GM12878 (cell line): ENCODE measurements at regions not wholly inside any gene's neighbourhood (a gene's known extent, or its start where the extent isn't known, plus 50 kb on each side); places are given as distances from the start of the nearest gene placed in this dataset.

Experiments
- ATAC-seq: fragments of 200-7000 bp; cut with Tn5 transposase; 3 replicates; pipeline ENCODE4 v1.9.1; 2020; ENCODE audit warnings: mild to moderate bottlenecking, moderate library complexity
- BruUV-seq: library from RNA; stranded (reverse); fragments of 400-500 nt; replicated peaks from 2 replicates; lab custom pipeline; 2021; lab: Mats Ljungman, UMichigan
- CTCF ChIA-PET: fragments of 300-600 bp; sonication (Branson Sonifier 250); formaldehyde crosslinking; extraction: SDS; loops from one replicate; lab custom pipeline; 2021; ENCODE audit warnings: inconsistent platforms; lab: Yijun Ruan, JAX
- POLR2A ChIA-PET: fragments of 350-600 bp; formaldehyde crosslinking; extraction: SDS; loops from one replicate; lab custom pipeline; 2021; ENCODE audit warnings: inconsistent platforms; lab: Charles Lee
- RAD21 ChIA-PET: fragments of 300-600 bp; sonication (Branson Sonifier 250); formaldehyde crosslinking; loops from one replicate; lab custom pipeline; 2023; ENCODE audit warnings: antibody characterized with exemption; ENCODE audit not compliant: unreplicated experiment; lab: Charles Lee
- SMC1A ChIA-PET: fragments of 300-600 bp; sonication (Branson Sonifier 250); formaldehyde crosslinking; loops from one replicate; lab custom pipeline; 2023; ENCODE audit not compliant: unreplicated experiment, uncharacterized antibody; lab: Charles Lee
- DNase-seq: peaks from one replicate; pipeline ENCODE4 v3.0.0-alpha.2; 2011; ENCODE audit warnings: low read depth, low spot score
- FAIRE-seq: peaks from 3 replicates; lab custom pipeline; 2011; peaks lifted over from hg19 to GRCh38; lab: Jason Lieb, UNC
- H2AFZ ChIP-seq: 2 replicates; pipeline ENCODE4 v1.6.0; 2011; ENCODE audit warnings: low read depth, low read length, control low read depth; ENCODE audit not compliant: control insufficient read depth
- H3K27ac ChIP-seq: 2 replicates; pipeline ENCODE4 v1.5.1; 2011; ENCODE audit warnings: control low read depth; ENCODE audit not compliant: control insufficient read depth, insufficient read depth
- H3K27me3 ChIP-seq, 2 experiments: replicated peaks in 1 of 2; 2 replicates each; pipeline versions ENCODE4 v1.6.0 to v1.6.1; 2011; ENCODE audit warnings: low read length in 1 of 2; ENCODE audit not compliant: control insufficient read depth in 2 of 2, insufficient read depth in 2 of 2
- H3K36me3 ChIP-seq, 2 experiments: 2 replicates each; pipeline ENCODE4 v1.5.1; 2011; ENCODE audit warnings: low read length in 1 of 2; ENCODE audit not compliant: control insufficient read depth in 2 of 2, insufficient read depth in 2 of 2
- H3K4me1 ChIP-seq: 2 replicates; pipeline ENCODE4 v1.6.1; 2011; ENCODE audit warnings: mild to moderate bottlenecking, low read length, moderate library complexity, mixed read lengths; ENCODE audit not compliant: control insufficient read depth, insufficient read depth
- H3K4me2 ChIP-seq: 2 replicates; pipeline ENCODE4 v1.6.0; 2011; ENCODE audit warnings: control low read depth; ENCODE audit not compliant: control insufficient read depth, insufficient read depth
- H3K4me3 ChIP-seq: fragments of 200-600 bp; sonication (generic); 2 replicates; pipeline ENCODE4 v1.5.1; 2016
- H3K79me2 ChIP-seq: 2 replicates; pipeline ENCODE4 v1.6.0; 2011; ENCODE audit warnings: low read length; ENCODE audit not compliant: control insufficient read depth, insufficient read depth
- H3K9ac ChIP-seq: 2 replicates; pipeline ENCODE4 v1.8.0; 2011; ENCODE audit warnings: low read length, control low read depth, mixed read lengths; ENCODE audit not compliant: control insufficient read depth, insufficient read depth
- H3K9me3 ChIP-seq: replicated peaks from 3 replicates; pipeline ENCODE4 v1.5.1; 2011; ENCODE audit warnings: mild to moderate bottlenecking, low read length; ENCODE audit not compliant: control insufficient read depth, insufficient read depth
- H4K20me1 ChIP-seq: 2 replicates; pipeline ENCODE4 v1.6.0; 2011; ENCODE audit not compliant: control insufficient read depth, insufficient read depth
- EGR1 ChIP-seq, 2 experiments: IDR thresholded peaks; 1 replicate in 1 of 2; 2 replicates in 1 of 2; pipeline ENCODE4 v1.6.1; 2011 to 2012; ENCODE audit warnings: low read depth in 2 of 2, low read length in 2 of 2, borderline replicate concordance in 1 of 2, mild to moderate bottlenecking in 1 of 2, moderate library complexity in 1 of 2
- GATAD2B ChIP-seq: fragments of 450-650 bp; conservative IDR thresholded peaks from 2 replicates; pipeline ENCODE4 v1.6.1; 2017; ENCODE audit warnings: low read depth, mild to moderate bottlenecking, moderate library complexity
- NRF1 ChIP-seq: conservative IDR thresholded peaks from 2 replicates; pipeline ENCODE4 v1.6.1; 2011; ENCODE audit warnings: mild to moderate bottlenecking, low read depth, low read length, improper control_type of control experiment
- TARDBP ChIP-seq: IDR thresholded peaks from 2 replicates; pipeline ENCODE4 v1.6.1; 2016; ENCODE audit warnings: borderline replicate concordance
- WGBS: methylation state at CpG from one replicate; pipeline ENCODE4 v1.1.6; 2016; ENCODE audit warnings: low lambda C conversion rate; ENCODE audit not compliant: insufficient replicate concordance, insufficient coverage; ENCODE audit errors: missing lambda C conversion rate; 5-methylcytosine and 5-hydroxymethylcytosine counted together
- in situ Hi-C: fragments of 300-500 bp; cut with MboI; formaldehyde crosslinking; loops from 9 replicates; pipeline ENCODE4 v1.14.3; 2018; ENCODE audit warnings: mixed read lengths
- intact Hi-C: fragments of 100-400 bp; cut with micrococcal nuclease; formaldehyde crosslinking; loops from one replicate; pipeline ENCODE4 v1.14.2; 2022; ENCODE audit not compliant: unreplicated experiment
- TF ChIP-seq, protein P1 (sequence below): fragments of 450-650 bp; IDR thresholded peaks from 2 replicates; pipeline ENCODE4 v1.6.1; 2017; ENCODE audit warnings: antibody characterized with exemption, mild to moderate bottlenecking, moderate library complexity

GRCh38 chr3:117255736-117256135 is 546.2 kb downstream of the TUSC7 start:
- no peaks in the 10 kb centered on the region for H3K27me3 ChIP-seq
- POLR2A ChIA-PET, result no interaction called here
- 86% methylated on average over 1 of the region's 1 CpG for WGBS
- no TSS peak for BruUV-seq
- intact Hi-C loops, result no loop called here
- no peaks in the 10 kb centered on the region for H4K20me1 ChIP-seq
- H2AFZ ChIP-seq, result no peak overlapping the region
- CTCF ChIA-PET, result no interaction called here
- H3K9ac ChIP-seq, result no peak overlapping the region
- H3K4me1 ChIP-seq, result no peaks in the 10 kb centered on the region
- DNase-seq (no peak), FAIRE-seq (no peak), ATAC-seq (no peak)
- in situ Hi-C loops, result no loop called here
- H3K36me3 ChIP-seq, result no peaks in the 10 kb centered on the region
- TF ChIP-seq, protein P1, sequence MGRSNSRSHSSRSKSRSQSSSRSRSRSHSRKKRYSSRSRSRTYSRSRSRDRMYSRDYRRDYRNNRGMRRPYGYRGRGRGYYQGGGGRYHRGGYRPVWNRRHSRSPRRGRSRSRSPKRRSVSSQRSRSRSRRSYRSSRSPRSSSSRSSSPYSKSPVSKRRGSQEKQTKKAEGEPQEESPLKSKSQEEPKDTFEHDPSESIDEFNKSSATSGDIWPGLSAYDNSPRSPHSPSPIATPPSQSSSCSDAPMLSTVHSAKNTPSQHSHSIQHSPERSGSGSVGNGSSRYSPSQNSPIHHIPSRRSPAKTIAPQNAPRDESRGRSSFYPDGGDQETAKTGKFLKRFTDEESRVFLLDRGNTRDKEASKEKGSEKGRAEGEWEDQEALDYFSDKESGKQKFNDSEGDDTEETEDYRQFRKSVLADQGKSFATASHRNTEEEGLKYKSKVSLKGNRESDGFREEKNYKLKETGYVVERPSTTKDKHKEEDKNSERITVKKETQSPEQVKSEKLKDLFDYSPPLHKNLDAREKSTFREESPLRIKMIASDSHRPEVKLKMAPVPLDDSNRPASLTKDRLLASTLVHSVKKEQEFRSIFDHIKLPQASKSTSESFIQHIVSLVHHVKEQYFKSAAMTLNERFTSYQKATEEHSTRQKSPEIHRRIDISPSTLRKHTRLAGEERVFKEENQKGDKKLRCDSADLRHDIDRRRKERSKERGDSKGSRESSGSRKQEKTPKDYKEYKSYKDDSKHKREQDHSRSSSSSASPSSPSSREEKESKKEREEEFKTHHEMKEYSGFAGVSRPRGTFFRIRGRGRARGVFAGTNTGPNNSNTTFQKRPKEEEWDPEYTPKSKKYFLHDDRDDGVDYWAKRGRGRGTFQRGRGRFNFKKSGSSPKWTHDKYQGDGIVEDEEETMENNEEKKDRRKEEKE, result no peak
- TF ChIP-seq TARDBP (no peak), NRF1 (no peak), EGR1 (IDR thresholded peaks at IDR 0.05; ENCODE audit: borderline replicate concordance in 1 of 2, low read depth in 2 of 2, low read length in 2 of 2) (no peak), GATAD2B (no peak)
- SMC1A ChIA-PET, result interaction anchor here (2.0 kb wide), 1 partner anchor 8 kb away, joined by 8 read pairs; no protein-coding TSS in a partner anchor
- no peak overlapping the region for H3K4me3 ChIP-seq
- no peaks in the 10 kb centered on the region for H3K9me3 ChIP-seq
- RAD21 ChIA-PET, result no interaction called here
- no peak overlapping the region for H3K4me2 ChIP-seq
- H3K27ac ChIP-seq, result no peak overlapping the region
- no peaks in the 10 kb centered on the region for H3K79me2 ChIP-seq
